ENCODE measurements at regions not wholly inside any gene's neighbourhood (a gene's known extent, or its start where the extent isn't known, plus 50 kb on each side); places are given as distances from the start of the nearest gene placed in this dataset.
"Not testable (repeated sequence)": the region's sequence is repeated elsewhere in the genome, so short reads cannot be mapped to it uniquely, and the experiment has no call there.

- H3K4me3 ChIP-seq: no peak overlapping the region
- no peaks in the 10 kb centered on the region for H3K36me3 ChIP-seq
- peaks cover 6% of the 10 kb centered on the region for H3K4me1 ChIP-seq (replicated peaks)
- no peak for DNase-seq (ENCODE audit: low read depth in 1 of 2, low spot score in 2 of 2)
- H3K9me3 ChIP-seq (replicated peaks): no peaks in the 10 kb centered on the region
- no peaks in the 10 kb centered on the region for H3K27me3 ChIP-seq (replicated peaks)
- H3K27ac ChIP-seq: no peak overlapping the region
Measured at GRCh38 chr12:25372969-25373817, 122.5 kb upstream of the KRAS start.

- Histone ChIP-seq H3K36me3 (no peaks in the 10 kb centered on the region), H3K9me3 (replicated peaks) (no peaks in the 10 kb centered on the region), H3K27ac (no peak overlapping the region), H3K27me3 (replicated peaks) (no peaks in the 10 kb centered on the region), H3K4me1 (replicated peaks) (no peaks in the 10 kb centered on the region; the same call in 1 of the 2 replicates), H3K4me3 (no peak overlapping the region)
- DNase-seq (ENCODE audit: low read depth in 1 of 2, low spot score in 2 of 2): no peak
Measured at GRCh38 chr12:25372002-25372401, 121.3 kb upstream of the KRAS start.

GRCh38 chr12:25368557-25368956, 117.8 kb upstream of the KRAS start:
- no peak overlapping the region for H3K4me3 ChIP-seq
- no peaks in the 10 kb centered on the region for H3K9me3 ChIP-seq (replicated peaks)
- H3K27me3 ChIP-seq (replicated peaks): no peaks in the 10 kb centered on the region
- no peak for DNase-seq (ENCODE audit: low read depth in 1 of 2, low spot score in 2 of 2)
- H3K36me3 ChIP-seq: no peaks in the 10 kb centered on the region
- H3K4me1 ChIP-seq (replicated peaks): peaks cover 3% of the 10 kb centered on the region; the same call in 1 of the 2 replicates
- no peak overlapping the region for H3K27ac ChIP-seq

GRCh38 chr12:25366122-25366521, 115.4 kb upstream of the KRAS start:
- peaks cover 3% of the 10 kb centered on the region; the same call in 1 of the 2 replicates for H3K4me1 ChIP-seq (replicated peaks)
- H3K4me3 ChIP-seq: no peak overlapping the region
- H3K27me3 ChIP-seq (replicated peaks): no peaks in the 10 kb centered on the region
- DNase-seq (ENCODE audit: low read depth in 1 of 2, low spot score in 2 of 2): no peak
- H3K27ac ChIP-seq: no peak overlapping the region
- no peaks in the 10 kb centered on the region for H3K36me3 ChIP-seq
- H3K9me3 ChIP-seq (replicated peaks): no peaks in the 10 kb centered on the region

GRCh38 chr12:25365340-25365730, 114.6 kb upstream of the KRAS start:
- no peak for DNase-seq (ENCODE audit: low read depth in 1 of 2, low spot score in 2 of 2)
- H3K36me3 ChIP-seq: no peaks in the 10 kb centered on the region
- H3K4me3 ChIP-seq: no peak overlapping the region
- H3K4me1 ChIP-seq (replicated peaks): peaks cover 3% of the 10 kb centered on the region; the same call in 1 of the 2 replicates
- no peak overlapping the region for H3K27ac ChIP-seq
- no peaks in the 10 kb centered on the region for H3K9me3 ChIP-seq (replicated peaks)
- H3K27me3 ChIP-seq (replicated peaks): no peaks in the 10 kb centered on the region

- no peak for DNase-seq (ENCODE audit: low read depth in 1 of 2, low spot score in 2 of 2)
- H3K4me1 ChIP-seq (replicated peaks): peaks cover 3% of the 10 kb centered on the region; the same call in 1 of the 2 replicates
- no peak overlapping the region for H3K4me3 ChIP-seq
- no peaks in the 10 kb centered on the region for H3K27me3 ChIP-seq (replicated peaks)
- H3K36me3 ChIP-seq: no peaks in the 10 kb centered on the region
- H3K27ac ChIP-seq: no peak overlapping the region
- H3K9me3 ChIP-seq (replicated peaks): no peaks in the 10 kb centered on the region
Measured at GRCh38 chr12:25364529-25365339, 114.0 kb upstream of the KRAS start.

- no peak for DNase-seq (ENCODE audit: low read depth in 1 of 2, low spot score in 2 of 2)
- Histone ChIP-seq H3K27ac (no peak overlapping the region), H3K4me1 (replicated peaks) (0 out of 2 replicates have a peak, but pooled peaks cover 3% of the 10 kb centered on the region)
Measured at GRCh38 chr12:25362646-25363045, 111.9 kb upstream of the KRAS start.

GRCh38 chr12:25361511-25361910, 110.8 kb upstream of the KRAS start:
- Histone ChIP-seq H3K36me3 (no peaks in the 10 kb centered on the region), H3K27ac (no peak overlapping the region), H3K9me3 (replicated peaks) (no peaks in the 10 kb centered on the region), H3K27me3 (replicated peaks) (no peaks in the 10 kb centered on the region), H3K4me3 (no peak overlapping the region), H3K4me1 (replicated peaks) (0 out of 2 replicates have a peak, but pooled peaks cover 3% of the 10 kb centered on the region)
- no peak for DNase-seq (ENCODE audit: low read depth in 1 of 2, low spot score in 2 of 2)

More at GRCh38 chr12:25362646-25363045, 111.9 kb upstream of the KRAS start:
- no peak overlapping the region for H3K4me3 ChIP-seq
- no peaks in the 10 kb centered on the region for H3K9me3 ChIP-seq (replicated peaks)
- H3K27me3 ChIP-seq (replicated peaks): no peaks in the 10 kb centered on the region
- H3K36me3 ChIP-seq: no peaks in the 10 kb centered on the region

- no peak for DNase-seq (ENCODE audit: low read depth in 1 of 2, low spot score in 2 of 2)
- Histone ChIP-seq H3K27ac (no peak overlapping the region), H3K36me3 (no peaks in the 10 kb centered on the region)
Measured at GRCh38 chr12:25357595-25357994, 106.9 kb upstream of the KRAS start.

GRCh38 chr12:25352942-25353341, 102.2 kb upstream of the KRAS start:
- not testable (repeated sequence) for H3K36me3 ChIP-seq, H3K27ac ChIP-seq

More at GRCh38 chr12:25357595-25357994, 106.9 kb upstream of the KRAS start:
- no peaks in the 10 kb centered on the region; the same call in 1 of the 2 replicates for H3K27me3 ChIP-seq (replicated peaks)
- H3K4me3 ChIP-seq: no peak overlapping the region
- H3K9me3 ChIP-seq (replicated peaks): no peaks in the 10 kb centered on the region
- no peaks in the 10 kb centered on the region for H3K4me1 ChIP-seq (replicated peaks)

GRCh38 chr12:25352083-25352918, 101.6 kb upstream of the KRAS start:
- no peaks in the 10 kb centered on the region for H3K9me3 ChIP-seq (replicated peaks)
- DNase-seq (ENCODE audit: low read depth in 1 of 2, low spot score in 2 of 2): no peak
- no peaks in the 10 kb centered on the region; the same call in 1 of the 2 replicates for H3K27me3 ChIP-seq (replicated peaks)
- no peak overlapping the region for H3K4me3 ChIP-seq
- no peak overlapping the region for H3K27ac ChIP-seq
- H3K36me3 ChIP-seq: no peaks in the 10 kb centered on the region
- H3K4me1 ChIP-seq (replicated peaks): 0 out of 2 replicates have a peak, but pooled peaks cover 3% of the 10 kb centered on the region

More at GRCh38 chr12:25352942-25353341, 102.2 kb upstream of the KRAS start:
- not testable (repeated sequence) for H3K9me3 ChIP-seq (replicated peaks); DNase-seq (ENCODE audit: low read depth in 1 of 2, low spot score in 2 of 2); H3K27me3 ChIP-seq (replicated peaks); H3K4me3 ChIP-seq; H3K4me1 ChIP-seq (replicated peaks)

- H3K27me3 ChIP-seq (replicated peaks): no peaks in the 10 kb centered on the region; the same call in 1 of the 2 replicates
- no peak for DNase-seq (ENCODE audit: low read depth in 1 of 2, low spot score in 2 of 2)
- H3K4me3 ChIP-seq: no peak overlapping the region
- H3K9me3 ChIP-seq (replicated peaks): no peaks in the 10 kb centered on the region
- no peaks in the 10 kb centered on the region for H3K36me3 ChIP-seq
- 0 out of 2 replicates have a peak, but pooled peaks cover 3% of the 10 kb centered on the region for H3K4me1 ChIP-seq (replicated peaks)
- no peak overlapping the region for H3K27ac ChIP-seq
Measured at GRCh38 chr12:25348593-25348895, 97.8 kb upstream of the KRAS start.

Data from SJSA1 (cell line).